Astrocyte (in vitro differentiated cells and primary cell): ENCODE measurements at regions not wholly inside any gene's neighbourhood (a gene's known extent, or its start where the extent isn't known, plus 50 kb on each side); places are given as distances from the start of the nearest gene placed in this dataset.

ENCODE experiments used
- DNase-seq: peaks from one replicate; pipeline ENCODE4 v3.0.0-alpha.2; 2010; ENCODE audit warnings: low read depth
- FAIRE-seq: peaks from 2 replicates; lab custom pipeline; 2011; peaks lifted over from hg19 to GRCh38; lab: Jason Lieb, UNC
- H2AFZ ChIP-seq: 2 replicates; pipeline ENCODE4 v1.6.0; 2012; ENCODE audit warnings: low read depth, low read length, inconsistent platforms
- H3K27ac ChIP-seq: 2 replicates; pipeline ENCODE4 v1.5.1; 2011; ENCODE audit warnings: low read depth, low read length, inconsistent platforms
- H3K27me3 ChIP-seq: 2 replicates; pipeline ENCODE4 v1.6.0; 2011; ENCODE audit warnings: low read length, inconsistent platforms; ENCODE audit not compliant: insufficient read depth
- H3K36me3 ChIP-seq: 2 replicates; pipeline ENCODE4 v1.5.1; 2011; ENCODE audit warnings: low read length, inconsistent platforms; ENCODE audit not compliant: insufficient read depth
- H3K4me1 ChIP-seq: 2 replicates; pipeline ENCODE4 v1.5.1; 2011; ENCODE audit warnings: low read length, inconsistent platforms; ENCODE audit not compliant: insufficient read depth
- H3K4me2 ChIP-seq: 2 replicates; pipeline ENCODE4 v1.6.0; 2012; ENCODE audit warnings: low read length, inconsistent platforms
- H3K4me3 ChIP-seq: 2 replicates; pipeline ENCODE4 v1.5.1; 2011; ENCODE audit warnings: low read depth, mild to moderate bottlenecking, low read length, inconsistent platforms; ENCODE audit not compliant: insufficient read depth
- H3K79me2 ChIP-seq: 2 replicates; pipeline ENCODE4 v1.6.0; 2012; ENCODE audit warnings: mild to moderate bottlenecking, low read length, inconsistent platforms; ENCODE audit not compliant: insufficient read depth
- H3K9ac ChIP-seq: 2 replicates; pipeline ENCODE4 v1.6.0; 2012; ENCODE audit warnings: mild to moderate bottlenecking, low read length, inconsistent platforms
- H3K9me3 ChIP-seq: 2 replicates; pipeline ENCODE4 v1.5.1; 2012; ENCODE audit warnings: low read depth, mild to moderate bottlenecking, low read length, inconsistent platforms; ENCODE audit not compliant: insufficient read depth
- H4K20me1 ChIP-seq: 2 replicates; pipeline ENCODE4 v1.6.0; 2012; ENCODE audit warnings: low read length, inconsistent platforms; ENCODE audit not compliant: insufficient read depth
- H3K27ac Mint-ChIP-seq: one replicate; pipeline ENCODE4 v1.8.0; 2021; ENCODE audit warnings: mild to moderate bottlenecking, mixed read lengths; ENCODE audit not compliant: unreplicated experiment
- H3K27me3 Mint-ChIP-seq: one replicate; pipeline ENCODE4 v1.8.0; 2021; ENCODE audit warnings: low read depth, mixed read lengths; ENCODE audit not compliant: unreplicated experiment
- H3K36me3 Mint-ChIP-seq: one replicate; pipeline ENCODE4 v1.8.0; 2021; ENCODE audit warnings: low read depth, mixed read lengths; ENCODE audit not compliant: unreplicated experiment
- H3K4me1 Mint-ChIP-seq: one replicate; pipeline ENCODE4 v1.8.0; 2021; ENCODE audit warnings: low read depth, mixed read lengths; ENCODE audit not compliant: unreplicated experiment
- H3K4me3 Mint-ChIP-seq: one replicate; pipeline ENCODE4 v1.8.0; 2021; ENCODE audit warnings: mild to moderate bottlenecking, moderate library complexity, mixed read lengths; ENCODE audit not compliant: unreplicated experiment
- H3K9me3 Mint-ChIP-seq: one replicate; pipeline ENCODE4 v1.8.0; 2021; ENCODE audit warnings: mild to moderate bottlenecking, mixed read lengths; ENCODE audit not compliant: unreplicated experiment
- CTCF ChIP-seq: IDR thresholded peaks from 2 replicates; pipeline ENCODE4 v1.5.1; 2011; ENCODE audit warnings: low read depth, mild to moderate bottlenecking, inconsistent platforms, low read length, moderate library complexity; ENCODE audit not compliant: insufficient read depth
- EZH2 ChIP-seq: IDR thresholded peaks from 2 replicates; pipeline ENCODE4 v1.6.1; 2012; ENCODE audit warnings: mild to moderate bottlenecking, low read length, inconsistent platforms; ENCODE audit not compliant: insufficient read depth

DNA sequence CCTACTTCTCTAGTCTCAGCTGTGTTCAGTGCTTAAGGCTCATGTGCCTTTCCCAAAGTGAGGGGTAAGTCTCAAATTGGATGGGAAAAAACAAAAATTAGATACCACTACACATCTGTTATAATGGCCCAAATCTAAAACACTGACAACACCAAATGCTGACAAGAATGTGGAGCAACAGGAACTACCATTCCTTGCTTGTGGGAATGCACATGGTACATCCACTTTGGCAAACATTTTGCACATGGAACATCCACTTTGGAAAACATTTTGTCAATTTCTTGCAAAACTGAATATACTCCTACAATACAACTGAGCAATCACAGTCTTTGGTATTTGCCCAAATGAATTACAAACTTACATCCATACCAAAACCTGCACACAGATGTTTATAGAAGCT lies 109.3 kb downstream of the TENT5A start:
- no peak overlapping the region for H2AFZ ChIP-seq
- H3K9me3 ChIP-seq: peaks cover 4% of the 10 kb centered on the region
- TF ChIP-seq CTCF (no peak), EZH2 (no peak)
- Mint-ChIP-seq H3K27ac (no peak overlapping the region), H3K9me3 (no peaks in the 10 kb centered on the region), H3K36me3 (no peaks in the 10 kb centered on the region), H3K4me1 (peaks cover 4% of the 10 kb centered on the region), H3K27me3 (no peaks in the 10 kb centered on the region), H3K4me3 (no peak overlapping the region)
- DNase-seq (no peak), FAIRE-seq (no peak)
- no peak overlapping the region for H3K4me3 ChIP-seq
- no peaks in the 10 kb centered on the region for H3K4me1 ChIP-seq
- H3K27me3 ChIP-seq: no peaks in the 10 kb centered on the region
- H3K27ac ChIP-seq: no peak overlapping the region
- no peak overlapping the region for H3K9ac ChIP-seq
- no peak overlapping the region for H3K4me2 ChIP-seq
- no peaks in the 10 kb centered on the region for H3K36me3 ChIP-seq
- H4K20me1 ChIP-seq: no peaks in the 10 kb centered on the region
- no peaks in the 10 kb centered on the region for H3K79me2 ChIP-seq

DNA sequence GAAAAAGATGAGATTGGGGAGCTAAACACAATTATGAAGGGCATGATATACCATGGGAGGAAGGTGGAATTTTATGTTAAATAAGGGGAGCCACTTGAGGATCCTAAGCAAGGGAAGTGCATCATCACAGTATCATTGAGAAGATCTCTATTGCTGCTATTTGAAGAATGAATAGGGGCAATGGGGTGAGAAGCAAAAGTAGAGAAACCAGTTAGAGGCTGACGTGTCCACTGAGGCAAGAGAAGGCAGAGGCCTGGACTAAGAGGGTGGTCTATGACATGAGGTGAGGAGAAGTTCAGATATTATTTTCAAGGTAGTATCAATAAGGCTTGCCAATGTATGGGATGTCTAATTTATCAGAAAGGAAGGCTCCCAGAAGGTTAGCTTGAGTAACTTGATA lies 111.6 kb downstream of the TENT5A start:
- DNase-seq: no peak
- no peak for FAIRE-seq
- H3K27me3 Mint-ChIP-seq: no peaks in the 10 kb centered on the region
- Histone ChIP-seq H3K36me3 (no peaks in the 10 kb centered on the region), H3K4me2 (no peak overlapping the region), H3K4me3 (no peak overlapping the region), H3K27ac (no peak overlapping the region), H3K79me2 (no peaks in the 10 kb centered on the region), H3K4me1 (no peaks in the 10 kb centered on the region), H3K9ac (no peak overlapping the region), H3K9me3 (peaks cover 4% of the 10 kb centered on the region), H3K27me3 (no peaks in the 10 kb centered on the region), H4K20me1 (no peaks in the 10 kb centered on the region), H2AFZ (no peak overlapping the region)
- no peaks in the 10 kb centered on the region for H3K36me3 Mint-ChIP-seq
- H3K9me3 Mint-ChIP-seq: no peaks in the 10 kb centered on the region
- H3K4me1 Mint-ChIP-seq: peaks cover 9% of the 10 kb centered on the region
- no peak overlapping the region for H3K4me3 Mint-ChIP-seq
- H3K27ac Mint-ChIP-seq: no peak overlapping the region
- TF ChIP-seq CTCF: no peak
- no peak for TF ChIP-seq EZH2

DNA sequence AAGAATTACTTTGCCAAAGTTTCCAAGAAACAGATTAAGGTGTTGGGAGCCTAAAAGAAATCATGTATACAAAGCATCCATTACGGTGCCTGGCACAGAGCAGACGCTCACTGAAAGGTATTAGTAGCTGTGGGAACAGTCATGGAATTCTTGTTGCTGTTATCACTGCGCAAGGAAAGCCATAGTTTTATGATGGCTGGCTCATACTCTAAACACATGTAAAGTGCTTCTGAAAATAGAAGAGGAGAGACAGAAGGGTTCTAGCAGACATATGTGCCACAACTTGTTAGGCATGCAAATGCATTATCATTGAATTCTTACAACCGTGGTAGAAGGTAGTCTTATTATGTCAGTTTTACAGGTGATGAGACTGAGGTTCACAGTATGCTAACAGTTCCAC lies 112.4 kb downstream of the TENT5A start:
- Histone ChIP-seq H3K9me3 (peaks cover 4% of the 10 kb centered on the region), H3K4me3 (no peak overlapping the region), H2AFZ (no peak overlapping the region), H3K27ac (no peak overlapping the region), H3K4me1 (no peaks in the 10 kb centered on the region), H3K4me2 (no peak overlapping the region), H4K20me1 (no peaks in the 10 kb centered on the region), H3K27me3 (no peaks in the 10 kb centered on the region), H3K79me2 (no peaks in the 10 kb centered on the region), H3K9ac (no peak overlapping the region), H3K36me3 (no peaks in the 10 kb centered on the region)
- Mint-ChIP-seq H3K27ac (no peak overlapping the region), H3K27me3 (no peaks in the 10 kb centered on the region), H3K9me3 (no peaks in the 10 kb centered on the region), H3K4me3 (no peak overlapping the region), H3K4me1 (peaks cover 9% of the 10 kb centered on the region), H3K36me3 (no peaks in the 10 kb centered on the region)
- no peak for DNase-seq
- FAIRE-seq: no peak
- no peak for TF ChIP-seq EZH2
- no peak for TF ChIP-seq CTCF
